ENCODE measurements at regions not wholly inside any gene's neighbourhood (a gene's known extent, or its start where the extent isn't known, plus 50 kb on each side); places are given as distances from the start of the nearest gene placed in this dataset.
"Not testable (repeated sequence)": the region's sequence is repeated elsewhere in the genome, so short reads cannot be mapped to it uniquely, and the experiment has no call there.

- Mint-ChIP-seq H3K9me3 (peaks cover 0 to 9% (median 0%) of the 10 kb centered on the region in 7 donors), H3K36me3 (no peaks in the 10 kb centered on the region), H3K4me1 (no peaks in the 10 kb centered on the region), H3K27me3 (peaks cover 5% of the 10 kb centered on the region), H3K4me3 (no peak overlapping the region), H3K27ac (no peak overlapping the region)
- H3K36me3 ChIP-seq (ENCODE audit: control insufficient read depth, insufficient read depth, low read length): no peaks in the 10 kb centered on the region
- no peak for DNase-seq
- H3K27ac ChIP-seq (ENCODE audit: insufficient read depth, low read length, poor library complexity, severe bottlenecking): no peak overlapping the region
- H3K4me3 ChIP-seq (ENCODE audit: low read depth, low read length): no peak overlapping the region
- H3K4me1 ChIP-seq (ENCODE audit: control insufficient read depth, insufficient read depth, low read length, poor library complexity, severe bottlenecking): no peaks in the 10 kb centered on the region
- no peaks in the 10 kb centered on the region for H3K27me3 ChIP-seq (ENCODE audit: control insufficient read depth, insufficient read depth, low read length)
- no peak for ATAC-seq (ENCODE audit: low read depth in 2 of 2)
- no peaks in the 10 kb centered on the region for H3K9me3 ChIP-seq (ENCODE audit: control insufficient read depth in 2 of 2, low read length in 2 of 2)
These were observed 444.6 kb downstream of the REEP3 start for GRCh38 chr10:63965846-63966245.

GRCh38 chr10:63972949-63973827 is 452.0 kb downstream of the REEP3 start:
- Mint-ChIP-seq H3K4me1 (no peaks in the 10 kb centered on the region), H3K36me3 (no peaks in the 10 kb centered on the region), H3K27me3 (no peaks in the 10 kb centered on the region), H3K27ac (no peak overlapping the region), H3K4me3 (no peak overlapping the region), H3K9me3 (peaks cover 0 to 7% (median 0%) of the 10 kb centered on the region in 7 donors)
- no peak overlapping the region for H3K4me3 ChIP-seq (ENCODE audit: low read depth, low read length)
- H3K9me3 ChIP-seq (ENCODE audit: control insufficient read depth in 2 of 2, low read length in 2 of 2): no peaks in the 10 kb centered on the region
- H3K36me3 ChIP-seq (ENCODE audit: control insufficient read depth, insufficient read depth, low read length): no peaks in the 10 kb centered on the region
- H3K27ac ChIP-seq (ENCODE audit: insufficient read depth, low read length, poor library complexity, severe bottlenecking): no peak overlapping the region
- no peaks in the 10 kb centered on the region for H3K27me3 ChIP-seq (ENCODE audit: control insufficient read depth, insufficient read depth, low read length)
- H3K4me1 ChIP-seq (ENCODE audit: control insufficient read depth, insufficient read depth, low read length, poor library complexity, severe bottlenecking): no peaks in the 10 kb centered on the region
- ATAC-seq (ENCODE audit: low read depth in 2 of 2): no peak
- no peak for DNase-seq

- H3K27me3 ChIP-seq (ENCODE audit: control insufficient read depth, insufficient read depth, low read length): no peaks in the 10 kb centered on the region
- H3K36me3 ChIP-seq (ENCODE audit: control insufficient read depth, insufficient read depth, low read length): no peaks in the 10 kb centered on the region
- H3K4me3 ChIP-seq (ENCODE audit: low read depth, low read length): no peak overlapping the region
- Mint-ChIP-seq H3K9me3 (peaks cover 0 to 6% (median 0%) of the 10 kb centered on the region in 7 donors), H3K4me1 (no peaks in the 10 kb centered on the region), H3K4me3 (no peak overlapping the region), H3K27ac (no peak overlapping the region), H3K36me3 (no peaks in the 10 kb centered on the region), H3K27me3 (no peaks in the 10 kb centered on the region)
- ATAC-seq (ENCODE audit: low read depth in 2 of 2) (no peak), DNase-seq (peak in 1 of 3 donors; percentile 22)
- no peak overlapping the region for H3K27ac ChIP-seq (ENCODE audit: insufficient read depth, low read length, poor library complexity, severe bottlenecking)
- no peaks in the 10 kb centered on the region for H3K4me1 ChIP-seq (ENCODE audit: control insufficient read depth, insufficient read depth, low read length, poor library complexity, severe bottlenecking)
- no peaks in the 10 kb centered on the region for H3K9me3 ChIP-seq (ENCODE audit: control insufficient read depth in 2 of 2, low read length in 2 of 2)
These were observed 455.3 kb downstream of the REEP3 start for GRCh38 chr10:63976538-63976937.

- H3K4me1 ChIP-seq (ENCODE audit: control insufficient read depth, insufficient read depth, low read length, poor library complexity, severe bottlenecking): no peaks in the 10 kb centered on the region
- no peaks in the 10 kb centered on the region for H3K9me3 ChIP-seq (ENCODE audit: control insufficient read depth in 2 of 2, low read length in 2 of 2)
- H3K4me3 Mint-ChIP-seq: no peak overlapping the region
- H3K27ac Mint-ChIP-seq: no peak overlapping the region
- H3K27me3 Mint-ChIP-seq: no peaks in the 10 kb centered on the region
- no peaks in the 10 kb centered on the region for H3K4me1 Mint-ChIP-seq
- DNase-seq: peak in 1 of 3 donors; percentile 37
- no peak for ATAC-seq (ENCODE audit: low read depth in 2 of 2)
- no peaks in the 10 kb centered on the region for H3K36me3 Mint-ChIP-seq
- H3K9me3 Mint-ChIP-seq: peaks cover 0 to 7% (median 0%) of the 10 kb centered on the region in 7 donors
- no peak overlapping the region for H3K27ac ChIP-seq (ENCODE audit: insufficient read depth, low read length, poor library complexity, severe bottlenecking)
- no peaks in the 10 kb centered on the region for H3K36me3 ChIP-seq (ENCODE audit: control insufficient read depth, insufficient read depth, low read length)
- no peaks in the 10 kb centered on the region for H3K27me3 ChIP-seq (ENCODE audit: control insufficient read depth, insufficient read depth, low read length)
- no peak overlapping the region for H3K4me3 ChIP-seq (ENCODE audit: low read depth, low read length)
These were observed 456.2 kb downstream of the REEP3 start for GRCh38 chr10:63977329-63977923.

- not testable (repeated sequence) for H3K4me1 Mint-ChIP-seq; ATAC-seq (ENCODE audit: low read depth in 2 of 2); H3K27me3 ChIP-seq (ENCODE audit: control insufficient read depth, insufficient read depth, low read length); H3K4me1 ChIP-seq (ENCODE audit: control insufficient read depth, insufficient read depth, low read length, poor library complexity, severe bottlenecking); H3K27me3 Mint-ChIP-seq; H3K36me3 Mint-ChIP-seq; DNase-seq; H3K9me3 ChIP-seq (ENCODE audit: control insufficient read depth in 2 of 2, low read length in 2 of 2); H3K27ac ChIP-seq (ENCODE audit: insufficient read depth, low read length, poor library complexity, severe bottlenecking); H3K36me3 ChIP-seq (ENCODE audit: control insufficient read depth, insufficient read depth, low read length); H3K4me3 ChIP-seq (ENCODE audit: low read depth, low read length); H3K9me3 Mint-ChIP-seq; H3K27ac Mint-ChIP-seq
- H3K4me3 Mint-ChIP-seq: peak overlapping the region in 1 of 4 donors; percentile 89
These were observed 459.7 kb downstream of the REEP3 start for GRCh38 chr10:63980870-63981269.

GRCh38 chr10:63984061-63984460 is 462.9 kb downstream of the REEP3 start:
- H3K9me3 Mint-ChIP-seq; H3K27ac Mint-ChIP-seq; H3K36me3 Mint-ChIP-seq; H3K9me3 ChIP-seq (ENCODE audit: control insufficient read depth in 2 of 2, low read length in 2 of 2); H3K4me3 ChIP-seq (ENCODE audit: low read depth, low read length); H3K27ac ChIP-seq (ENCODE audit: insufficient read depth, low read length, poor library complexity, severe bottlenecking); H3K27me3 ChIP-seq (ENCODE audit: control insufficient read depth, insufficient read depth, low read length); H3K4me3 Mint-ChIP-seq; H3K4me1 Mint-ChIP-seq; ATAC-seq (ENCODE audit: low read depth in 2 of 2); H3K36me3 ChIP-seq (ENCODE audit: control insufficient read depth, insufficient read depth, low read length); DNase-seq; H3K4me1 ChIP-seq (ENCODE audit: control insufficient read depth, insufficient read depth, low read length, poor library complexity, severe bottlenecking); H3K27me3 Mint-ChIP-seq: not testable (repeated sequence)

- Histone ChIP-seq H3K9me3 (ENCODE audit: control insufficient read depth in 2 of 2, low read length in 2 of 2) (no peaks in the 10 kb centered on the region), H3K36me3 (ENCODE audit: control insufficient read depth, insufficient read depth, low read length) (no peaks in the 10 kb centered on the region), H3K4me1 (ENCODE audit: control insufficient read depth, insufficient read depth, low read length, poor library complexity, severe bottlenecking) (no peaks in the 10 kb centered on the region), H3K27me3 (ENCODE audit: control insufficient read depth, insufficient read depth, low read length) (no peaks in the 10 kb centered on the region), H3K27ac (ENCODE audit: insufficient read depth, low read length, poor library complexity, severe bottlenecking) (no peak overlapping the region), H3K4me3 (ENCODE audit: low read depth, low read length) (no peak overlapping the region)
- Mint-ChIP-seq H3K36me3 (no peaks in the 10 kb centered on the region), H3K9me3 (peaks cover 0 to 3% (median 2%) of the 10 kb centered on the region in 7 donors), H3K27ac (no peak overlapping the region), H3K27me3 (no peaks in the 10 kb centered on the region), H3K4me3 (no peak overlapping the region), H3K4me1 (no peaks in the 10 kb centered on the region)
- no peak for ATAC-seq (ENCODE audit: low read depth in 2 of 2)
- DNase-seq: no peak
These were observed 465.3 kb downstream of the REEP3 start for GRCh38 chr10:63986536-63986935.

- Histone ChIP-seq H3K27ac (ENCODE audit: insufficient read depth, low read length, poor library complexity, severe bottlenecking) (no peak overlapping the region), H3K9me3 (ENCODE audit: control insufficient read depth in 2 of 2, low read length in 2 of 2) (no peaks in the 10 kb centered on the region), H3K36me3 (ENCODE audit: control insufficient read depth, insufficient read depth, low read length) (no peaks in the 10 kb centered on the region), H3K4me3 (ENCODE audit: low read depth, low read length) (no peak overlapping the region), H3K27me3 (ENCODE audit: control insufficient read depth, insufficient read depth, low read length) (no peaks in the 10 kb centered on the region), H3K4me1 (ENCODE audit: control insufficient read depth, insufficient read depth, low read length, poor library complexity, severe bottlenecking) (no peaks in the 10 kb centered on the region)
- H3K36me3 Mint-ChIP-seq: no peaks in the 10 kb centered on the region
- ATAC-seq (ENCODE audit: low read depth in 2 of 2): no peak
- no peaks in the 10 kb centered on the region for H3K27me3 Mint-ChIP-seq
- H3K9me3 Mint-ChIP-seq: peaks cover 0 to 3% (median 0%) of the 10 kb centered on the region in 7 donors
- no peak overlapping the region for H3K27ac Mint-ChIP-seq
- no peaks in the 10 kb centered on the region for H3K4me1 Mint-ChIP-seq
- DNase-seq: no peak
- H3K4me3 Mint-ChIP-seq: peak overlapping the region in 1 of 4 donors; percentile 1
These were observed 466.0 kb downstream of the REEP3 start for GRCh38 chr10:63987212-63987611.
